Loucy (cell line): ENCODE measurements at regions not wholly inside any gene's neighbourhood (a gene's known extent, or its start where the extent isn't known, plus 50 kb on each side); places are given as distances from the start of the nearest gene placed in this dataset.

ENCODE experiments used
- CTCF ChIP-seq: fragments of 200-600 bp; sonication (generic); conservative IDR thresholded peaks from 2 replicates; pipeline ENCODE4 v1.5.1; 2014; ENCODE audit warnings: mild to moderate bottlenecking, antibody characterized with exemption, low read length
- EZH2phosphoT487 ChIP-seq: fragments of 200-600 bp; IDR thresholded peaks from 2 replicates; pipeline ENCODE4 v1.6.1; 2018; ENCODE audit warnings: antibody characterized with exemption, mild to moderate bottlenecking, moderate library complexity, borderline replicate concordance

DNA sequence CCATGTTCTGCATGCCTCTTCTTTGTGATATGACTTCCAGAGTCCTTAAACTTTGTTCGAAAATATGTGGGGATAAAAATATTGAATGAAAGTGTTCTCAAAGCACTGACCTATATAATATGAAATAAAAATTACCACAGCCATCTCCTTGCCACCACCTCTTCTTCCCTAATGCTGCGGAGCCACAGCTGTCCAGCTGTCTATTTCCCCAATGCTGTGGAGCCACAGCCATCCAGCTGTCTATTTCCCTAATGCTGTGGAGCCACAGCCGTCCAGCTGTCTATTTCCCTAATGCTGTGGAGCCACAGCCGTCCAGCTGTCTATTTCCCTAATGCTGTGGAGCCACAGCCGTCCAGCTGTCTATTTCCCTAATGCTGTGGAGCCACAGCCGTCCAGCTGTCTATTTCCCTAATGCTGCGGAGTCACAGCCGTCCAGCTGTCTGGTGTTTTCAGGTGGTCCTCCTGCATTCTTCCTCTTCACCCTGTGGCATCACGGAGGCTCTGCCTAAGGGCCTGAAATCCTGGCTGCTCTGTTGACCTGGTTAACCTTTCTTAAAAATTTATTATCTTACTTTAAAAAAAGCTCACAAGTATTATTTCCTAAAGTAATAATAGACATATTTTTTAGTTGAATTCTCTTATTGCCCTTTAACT is 266.1 kb upstream of the MEX3C start:
- TF ChIP-seq EZH2phosphoT487 (no peak), CTCF (no peak)
